ENCODE measurements at regions not wholly inside any gene's neighbourhood (a gene's known extent, or its start where the extent isn't known, plus 50 kb on each side); places are given as distances from the start of the nearest gene placed in this dataset.

- DNase-seq (ENCODE audit: low spot score) = no peak
- ATAC-seq = no peak
These were observed 62.4 kb upstream of the MKLN1 start for GRCh38 chr7:131265227-131265626.

More at GRCh38 chr7:131265227-131265626, 62.4 kb upstream of the MKLN1 start:
- Mint-ChIP-seq H3K9me3 (peaks cover 18% of the 10 kb centered on the region), H3K36me3 (peaks cover 3% of the 10 kb centered on the region), H3K4me1 (peaks cover 15% of the 10 kb centered on the region), H3K27ac (no peak overlapping the region), H3K27me3 (ENCODE audit: low read depth) (no peaks in the 10 kb centered on the region), H3K4me3 (no peak overlapping the region)
- TF ChIP-seq MYBL2 (CRISPR knock-in tag; IDR thresholded peaks at IDR 0.05) (no peak), TCF7 (CRISPR knock-in tag; IDR thresholded peaks at IDR 0.05; ENCODE audit: low read depth) (no peak), HMGA2 (CRISPR knock-in tag; IDR thresholded peaks at IDR 0.05) (no peak), TP53 (CRISPR knock-in tag; IDR thresholded peaks at IDR 0.05) (no peak), ARID4B (CRISPR knock-in tag; IDR thresholded peaks at IDR 0.05; ENCODE audit: borderline replicate concordance) (no peak), IRF2 (CRISPR knock-in tag; IDR thresholded peaks at IDR 0.05; ENCODE audit: borderline replicate concordance, low read depth) (no peak), MAX (CRISPR knock-in tag; IDR thresholded peaks at IDR 0.05) (no peak), ATF3 (CRISPR knock-in tag; conservative IDR thresholded peaks at IDR 0.05) (no peak), AFF4 (CRISPR knock-in tag; IDR thresholded peaks at IDR 0.05; ENCODE audit: borderline replicate concordance) (no peak), ETV6 (CRISPR knock-in tag; IDR thresholded peaks at IDR 0.05) (no peak), IRF1 (CRISPR knock-in tag; IDR thresholded peaks at IDR 0.05) (no peak), SMAD3 (CRISPR knock-in tag; IDR thresholded peaks at IDR 0.05; ENCODE audit: borderline replicate concordance) (no peak), USF1 (CRISPR knock-in tag; IDR thresholded peaks at IDR 0.05) (no peak), ZNF281 (CRISPR knock-in tag; IDR thresholded peaks at IDR 0.05) (no peak), NFYB (CRISPR knock-in tag; conservative IDR thresholded peaks at IDR 0.05; ENCODE audit: low read depth) (no peak), RORB (CRISPR knock-in tag; IDR thresholded peaks at IDR 0.05) (no peak), SMAD4 (CRISPR knock-in tag; IDR thresholded peaks at IDR 0.05) (no peak), ZMAT4 (CRISPR knock-in tag; IDR thresholded peaks at IDR 0.05) (no peak)
- POLR2A ChIA-PET = no interaction called here
- CTCF ChIA-PET = no interaction called here

All from WTC11 (cell line).